ENCODE measurements at regions not wholly inside any gene's neighbourhood (a gene's known extent, or its start where the extent isn't known, plus 50 kb on each side); places are given as distances from the start of the nearest gene placed in this dataset.

DNA sequence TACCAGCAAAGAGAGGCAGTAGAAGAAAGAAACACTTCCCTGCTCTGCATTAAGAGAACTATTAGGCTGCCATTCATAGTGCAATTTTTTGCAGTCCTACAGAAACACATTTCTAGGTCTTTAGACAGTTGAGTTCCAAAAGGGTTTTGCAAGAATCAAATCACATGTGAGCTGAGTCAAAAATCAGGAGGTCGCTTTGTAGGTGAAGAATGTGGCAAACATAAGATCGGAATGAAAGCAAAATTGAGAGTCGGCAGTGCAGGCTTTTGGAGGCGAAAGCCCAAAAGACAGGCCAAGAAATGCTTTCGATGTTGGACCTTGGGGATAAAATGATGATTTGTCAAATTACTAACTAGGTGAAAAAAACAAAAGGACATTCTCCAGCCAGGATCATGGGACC lies 213.5 kb upstream of the NRIP1 start:
- Histone ChIP-seq H3K36me3 (ENCODE audit: control insufficient read depth in 2 of 3, insufficient read depth in 3 of 3, low read length in 3 of 3) (no peaks in the 10 kb centered on the region), H3K27ac (ENCODE audit: low read depth, low read length) (no peak overlapping the region), H3K4me1 (ENCODE audit: control insufficient read depth in 2 of 2, insufficient read depth in 2 of 2, low read length in 2 of 2) (no peaks in the 10 kb centered on the region), H3K27me3 (ENCODE audit: control insufficient read depth in 2 of 2, insufficient read depth in 2 of 2, low read length in 2 of 2) (no peaks in the 10 kb centered on the region), H3K9me3 (ENCODE audit: control insufficient read depth in 2 of 3, low read length in 3 of 3) (no peaks in the 10 kb centered on the region), H3K4me3 (ENCODE audit: low read length) (no peak overlapping the region)
- intact Hi-C loops (cut with micrococcal nuclease), result no loop called here
- ChIA-PET CTCF (no interaction called here), POLR2A (no interaction called here)
- H3K9me3 Mint-ChIP-seq, result no peaks in the 10 kb centered on the region
- ATAC-seq (no peak), DNase-seq (no peak)
- H3K4me3 Mint-ChIP-seq, result no peak overlapping the region
- H3K4me1 Mint-ChIP-seq, result no peaks in the 10 kb centered on the region
- peaks cover 0 to 9% (median 3%) of the 10 kb centered on the region in 5 donors for H3K27me3 Mint-ChIP-seq
- no peaks in the 10 kb centered on the region for H3K36me3 Mint-ChIP-seq
- H3K27ac Mint-ChIP-seq, result no peak overlapping the region

DNA sequence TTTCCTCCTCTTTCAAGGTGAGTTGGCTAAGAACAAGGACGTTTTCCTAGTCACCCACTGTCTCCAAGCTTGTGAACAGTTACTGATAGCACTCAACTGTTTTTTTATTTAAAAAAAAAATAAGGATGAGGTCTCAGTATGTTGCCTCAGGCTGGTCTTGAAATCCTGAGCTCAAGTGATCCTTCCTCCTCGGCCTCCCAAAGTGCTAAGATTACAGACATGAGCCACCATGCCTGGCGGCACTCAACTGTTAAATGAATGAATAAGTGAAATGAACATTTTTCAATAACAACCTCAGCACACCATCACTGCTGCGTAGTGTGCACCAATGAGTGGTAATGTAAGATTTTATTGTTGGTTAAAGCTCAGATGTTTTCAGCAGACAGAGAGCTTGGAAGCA lies 214.1 kb upstream of the NRIP1 start:
- H3K9me3 ChIP-seq (ENCODE audit: control insufficient read depth in 2 of 3, low read length in 3 of 3), result no peaks in the 10 kb centered on the region
- CTCF ChIA-PET, result no interaction called here
- Mint-ChIP-seq H3K4me3 (no peak overlapping the region), H3K4me1 (no peaks in the 10 kb centered on the region), H3K27me3 (peaks cover 0 to 9% (median 3%) of the 10 kb centered on the region in 5 donors), H3K9me3 (no peaks in the 10 kb centered on the region), H3K36me3 (no peaks in the 10 kb centered on the region), H3K27ac (no peak overlapping the region)
- intact Hi-C loops (cut with micrococcal nuclease), result no loop called here
- ATAC-seq, result no peak
- H3K4me3 ChIP-seq (ENCODE audit: low read length), result no peak overlapping the region
- no peaks in the 10 kb centered on the region for H3K4me1 ChIP-seq (ENCODE audit: control insufficient read depth in 2 of 2, insufficient read depth in 2 of 2, low read length in 2 of 2)
- no peaks in the 10 kb centered on the region for H3K36me3 ChIP-seq (ENCODE audit: control insufficient read depth in 2 of 3, insufficient read depth in 3 of 3, low read length in 3 of 3)
- no peaks in the 10 kb centered on the region for H3K27me3 ChIP-seq (ENCODE audit: control insufficient read depth in 2 of 2, insufficient read depth in 2 of 2, low read length in 2 of 2)
- no peak for DNase-seq
- no peak overlapping the region for H3K27ac ChIP-seq (ENCODE audit: low read depth, low read length)
- POLR2A ChIA-PET, result interaction anchor here (0.6 kb wide), 1 partner anchor 111 kb away, joined by 3 read pairs; no protein-coding TSS in a partner anchor

DNA sequence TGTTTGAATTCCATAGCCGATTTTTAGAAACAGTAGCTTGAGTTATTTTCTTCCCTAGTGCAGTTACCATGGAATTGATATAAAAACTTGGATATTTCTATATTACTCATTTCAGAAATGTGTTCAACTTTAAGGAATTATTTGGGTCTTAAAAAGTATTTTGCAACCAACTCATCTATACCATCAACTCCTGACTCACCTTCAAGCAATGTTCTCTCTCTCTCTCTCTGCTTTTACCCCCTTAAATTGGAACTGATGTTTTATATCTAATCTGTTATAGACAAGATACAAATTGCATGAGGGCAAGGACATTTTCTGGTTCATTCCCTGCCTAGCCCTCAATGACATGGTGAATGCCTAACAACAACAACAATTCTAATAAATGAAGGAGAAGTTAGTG lies 214.7 kb upstream of the NRIP1 start:
- no peaks in the 10 kb centered on the region for H3K9me3 ChIP-seq (ENCODE audit: control insufficient read depth in 2 of 3, low read length in 3 of 3)
- DNase-seq, result no peak
- no peak overlapping the region for H3K4me3 Mint-ChIP-seq
- peaks cover 0 to 9% (median 1%) of the 10 kb centered on the region in 5 donors for H3K27me3 Mint-ChIP-seq
- H3K27ac ChIP-seq (ENCODE audit: low read depth, low read length), result no peak overlapping the region
- no peaks in the 10 kb centered on the region for H3K36me3 Mint-ChIP-seq
- no peak overlapping the region for H3K27ac Mint-ChIP-seq
- H3K4me1 ChIP-seq (ENCODE audit: control insufficient read depth in 2 of 2, insufficient read depth in 2 of 2, low read length in 2 of 2), result no peaks in the 10 kb centered on the region
- ChIA-PET CTCF (no interaction called here), POLR2A (interaction anchor here (0.6 kb wide), 2 partner anchors 38 to 112 kb away, joined by 3 read pairs; no protein-coding TSS in a partner anchor)
- H3K36me3 ChIP-seq (ENCODE audit: control insufficient read depth in 2 of 3, insufficient read depth in 3 of 3, low read length in 3 of 3), result no peaks in the 10 kb centered on the region
- H3K27me3 ChIP-seq (ENCODE audit: control insufficient read depth in 2 of 2, insufficient read depth in 2 of 2, low read length in 2 of 2), result no peaks in the 10 kb centered on the region
- H3K9me3 Mint-ChIP-seq, result peaks cover 0 to 2% (median 0%) of the 10 kb centered on the region in 11 donors
- no peak overlapping the region for H3K4me3 ChIP-seq (ENCODE audit: low read length)
- intact Hi-C loops (cut with micrococcal nuclease), result no loop called here
- H3K4me1 Mint-ChIP-seq, result no peaks in the 10 kb centered on the region
- no peak for ATAC-seq

DNA sequence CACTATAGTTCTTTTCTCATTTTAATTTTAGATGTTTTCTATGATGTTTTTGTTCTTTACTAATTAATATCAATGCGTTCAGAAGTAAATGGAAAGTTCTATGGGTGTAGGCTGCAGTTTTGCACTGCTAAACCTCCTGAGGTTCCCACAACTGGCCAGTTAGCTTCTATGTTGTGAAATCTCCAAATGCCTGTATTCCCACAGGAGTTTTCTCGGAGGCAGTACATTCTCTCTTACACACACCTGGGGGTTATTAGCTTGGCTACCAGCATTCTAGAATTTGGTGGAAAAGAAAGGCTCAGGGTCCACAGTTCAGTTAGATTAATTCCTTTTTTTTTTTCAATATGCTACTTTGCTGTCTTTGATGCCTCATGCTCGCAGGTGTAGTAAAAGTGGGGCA lies 216.9 kb upstream of the NRIP1 start:
- Mint-ChIP-seq H3K27me3 (peaks cover 0 to 6% (median 0%) of the 10 kb centered on the region in 5 donors), H3K27ac (no peak overlapping the region), H3K36me3 (no peaks in the 10 kb centered on the region), H3K4me1 (no peaks in the 10 kb centered on the region), H3K9me3 (peaks cover 0 to 4% (median 0%) of the 10 kb centered on the region in 11 donors), H3K4me3 (no peak overlapping the region)
- no peaks in the 10 kb centered on the region for H3K4me1 ChIP-seq (ENCODE audit: control insufficient read depth in 2 of 2, insufficient read depth in 2 of 2, low read length in 2 of 2)
- intact Hi-C loops (cut with micrococcal nuclease), result no loop called here
- no peaks in the 10 kb centered on the region for H3K27me3 ChIP-seq (ENCODE audit: control insufficient read depth in 2 of 2, insufficient read depth in 2 of 2, low read length in 2 of 2)
- ATAC-seq (no peak), DNase-seq (no peak)
- H3K36me3 ChIP-seq (ENCODE audit: control insufficient read depth in 2 of 3, insufficient read depth in 3 of 3, low read length in 3 of 3), result no peaks in the 10 kb centered on the region
- POLR2A ChIA-PET, result no interaction called here
- no peaks in the 10 kb centered on the region for H3K9me3 ChIP-seq (ENCODE audit: control insufficient read depth in 2 of 3, low read length in 3 of 3)
- CTCF ChIA-PET, result interaction anchor here (0.7 kb wide), 1 partner anchor 268 kb away, joined by 3 read pairs; no protein-coding TSS in a partner anchor
- no peak overlapping the region for H3K4me3 ChIP-seq (ENCODE audit: low read length)
- no peak overlapping the region for H3K27ac ChIP-seq (ENCODE audit: low read depth, low read length)

DNA sequence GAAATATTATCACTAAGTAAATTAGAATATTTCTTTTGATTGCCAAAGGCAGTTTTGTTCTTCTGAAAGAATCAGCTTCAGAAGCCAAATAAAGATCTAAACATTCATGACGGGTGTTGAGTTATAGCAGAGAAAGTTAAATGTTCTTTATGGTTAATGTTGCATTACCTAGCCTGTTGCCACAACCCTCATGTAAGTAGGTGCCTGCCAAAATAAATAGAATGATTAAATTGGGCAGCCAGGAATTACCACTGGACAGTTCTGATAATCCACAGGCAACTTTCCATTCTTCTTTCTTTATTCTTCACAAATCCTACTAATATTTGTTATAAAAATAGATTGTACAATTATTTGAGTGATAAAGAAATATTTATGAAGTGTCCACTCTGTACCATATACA lies 217.9 kb upstream of the NRIP1 start:
- no peaks in the 10 kb centered on the region for H3K4me1 Mint-ChIP-seq
- no peak overlapping the region for H3K4me3 ChIP-seq (ENCODE audit: low read length)
- ChIA-PET POLR2A (no interaction called here), CTCF (no interaction called here)
- peaks cover 0 to 6% (median 0%) of the 10 kb centered on the region in 5 donors for H3K27me3 Mint-ChIP-seq
- H3K27ac ChIP-seq (ENCODE audit: low read depth, low read length), result no peak overlapping the region
- no peaks in the 10 kb centered on the region for H3K27me3 ChIP-seq (ENCODE audit: control insufficient read depth in 2 of 2, insufficient read depth in 2 of 2, low read length in 2 of 2)
- no peak for DNase-seq
- H3K9me3 Mint-ChIP-seq, result peaks cover 0 to 4% (median 0%) of the 10 kb centered on the region in 11 donors
- no peak overlapping the region for H3K4me3 Mint-ChIP-seq
- H3K4me1 ChIP-seq (ENCODE audit: control insufficient read depth in 2 of 2, insufficient read depth in 2 of 2, low read length in 2 of 2), result no peaks in the 10 kb centered on the region
- no peak overlapping the region for H3K27ac Mint-ChIP-seq
- no peaks in the 10 kb centered on the region for H3K9me3 ChIP-seq (ENCODE audit: control insufficient read depth in 2 of 3, low read length in 3 of 3)
- intact Hi-C loops (cut with micrococcal nuclease), result no loop called here
- no peak for ATAC-seq
- H3K36me3 Mint-ChIP-seq, result no peaks in the 10 kb centered on the region
- no peaks in the 10 kb centered on the region for H3K36me3 ChIP-seq (ENCODE audit: control insufficient read depth in 2 of 3, insufficient read depth in 3 of 3, low read length in 3 of 3)

DNA sequence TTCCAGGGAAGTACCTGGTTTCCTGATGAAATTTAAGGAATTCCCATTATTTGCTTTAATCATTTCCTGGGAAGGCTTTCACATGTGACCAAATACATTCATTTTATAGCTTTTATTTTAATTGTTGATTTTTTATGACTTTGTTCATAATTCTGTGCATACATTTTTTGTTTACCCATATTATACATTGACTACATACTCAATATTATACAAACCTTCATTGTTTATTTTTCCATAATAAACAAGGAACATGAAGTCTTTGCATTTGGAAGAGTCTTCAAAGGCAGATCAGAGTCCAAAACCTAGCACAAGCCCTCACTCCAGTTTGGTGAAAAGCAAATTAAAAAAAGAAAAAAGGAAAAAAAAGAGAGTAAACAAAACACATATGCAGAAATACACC lies 218.3 kb upstream of the NRIP1 start:
- Mint-ChIP-seq H3K4me3 (no peak overlapping the region), H3K27ac (no peak overlapping the region), H3K36me3 (no peaks in the 10 kb centered on the region), H3K4me1 (no peaks in the 10 kb centered on the region), H3K27me3 (peaks cover 0 to 6% (median 0%) of the 10 kb centered on the region in 5 donors), H3K9me3 (peaks cover 0 to 4% (median 0%) of the 10 kb centered on the region in 11 donors)
- intact Hi-C loops (cut with micrococcal nuclease), result no loop called here
- ChIA-PET CTCF (no interaction called here), POLR2A (no interaction called here)
- Histone ChIP-seq H3K27me3 (ENCODE audit: control insufficient read depth in 2 of 2, insufficient read depth in 2 of 2, low read length in 2 of 2) (no peaks in the 10 kb centered on the region), H3K4me3 (ENCODE audit: low read length) (no peak overlapping the region), H3K9me3 (ENCODE audit: control insufficient read depth in 2 of 3, low read length in 3 of 3) (no peaks in the 10 kb centered on the region), H3K4me1 (ENCODE audit: control insufficient read depth in 2 of 2, insufficient read depth in 2 of 2, low read length in 2 of 2) (no peaks in the 10 kb centered on the region), H3K36me3 (ENCODE audit: control insufficient read depth in 2 of 3, insufficient read depth in 3 of 3, low read length in 3 of 3) (no peaks in the 10 kb centered on the region), H3K27ac (ENCODE audit: low read depth, low read length) (no peak overlapping the region)
- ATAC-seq (no peak), DNase-seq (no peak)

DNA sequence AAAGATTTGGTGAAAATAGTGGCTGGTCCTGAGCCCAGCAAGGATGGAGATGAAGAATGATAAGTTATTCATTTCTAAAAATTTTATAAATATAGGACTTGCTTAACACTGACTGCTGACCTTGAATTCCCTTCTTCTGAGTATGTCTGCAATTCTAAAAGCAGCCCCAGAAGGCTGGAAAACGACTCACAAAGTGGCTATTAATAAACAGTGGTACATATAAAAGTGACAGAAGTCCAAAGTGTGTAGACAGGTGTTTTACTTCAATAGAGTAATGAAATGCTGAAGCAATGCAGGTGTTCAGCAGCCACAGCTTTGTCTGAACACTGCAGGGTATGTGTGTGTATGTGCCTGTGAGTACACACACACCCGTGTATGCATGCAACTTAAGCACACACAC lies 219.0 kb upstream of the NRIP1 start:
- ATAC-seq (no peak), DNase-seq (no peak)
- Histone ChIP-seq H3K27ac (ENCODE audit: low read depth, low read length) (no peak overlapping the region), H3K36me3 (ENCODE audit: control insufficient read depth in 2 of 3, insufficient read depth in 3 of 3, low read length in 3 of 3) (no peaks in the 10 kb centered on the region), H3K4me1 (ENCODE audit: control insufficient read depth in 2 of 2, insufficient read depth in 2 of 2, low read length in 2 of 2) (no peaks in the 10 kb centered on the region), H3K9me3 (ENCODE audit: control insufficient read depth in 2 of 3, low read length in 3 of 3) (no peaks in the 10 kb centered on the region), H3K27me3 (ENCODE audit: control insufficient read depth in 2 of 2, insufficient read depth in 2 of 2, low read length in 2 of 2) (no peaks in the 10 kb centered on the region), H3K4me3 (ENCODE audit: low read length) (no peak overlapping the region)
- no peak overlapping the region for H3K4me3 Mint-ChIP-seq
- POLR2A ChIA-PET, result no interaction called here
- intact Hi-C loops (cut with micrococcal nuclease), result no loop called here
- no peaks in the 10 kb centered on the region for H3K36me3 Mint-ChIP-seq
- H3K27me3 Mint-ChIP-seq, result peaks cover 0 to 6% (median 0%) of the 10 kb centered on the region in 5 donors
- CTCF ChIA-PET, result no interaction called here
- H3K4me1 Mint-ChIP-seq, result no peaks in the 10 kb centered on the region
- H3K9me3 Mint-ChIP-seq, result peaks cover 0 to 4% (median 0%) of the 10 kb centered on the region in 11 donors
- H3K27ac Mint-ChIP-seq, result no peak overlapping the region
